C4-2B (cell line): ENCODE measurements at regions not wholly inside any gene's neighbourhood (a gene's known extent, or its start where the extent isn't known, plus 50 kb on each side); places are given as distances from the start of the nearest gene placed in this dataset.

Experiments used
- CTCF ChIP-seq: fragments of 450-650 bp; conservative IDR thresholded peaks from 2 replicates; pipeline ENCODE4 v1.5.1; 2017; ENCODE audit warnings: mild to moderate bottlenecking
- ZFX ChIP-seq: fragments of 450-650 bp; IDR thresholded peaks from 2 replicates; pipeline ENCODE4 v1.6.1; 2017

DNA sequence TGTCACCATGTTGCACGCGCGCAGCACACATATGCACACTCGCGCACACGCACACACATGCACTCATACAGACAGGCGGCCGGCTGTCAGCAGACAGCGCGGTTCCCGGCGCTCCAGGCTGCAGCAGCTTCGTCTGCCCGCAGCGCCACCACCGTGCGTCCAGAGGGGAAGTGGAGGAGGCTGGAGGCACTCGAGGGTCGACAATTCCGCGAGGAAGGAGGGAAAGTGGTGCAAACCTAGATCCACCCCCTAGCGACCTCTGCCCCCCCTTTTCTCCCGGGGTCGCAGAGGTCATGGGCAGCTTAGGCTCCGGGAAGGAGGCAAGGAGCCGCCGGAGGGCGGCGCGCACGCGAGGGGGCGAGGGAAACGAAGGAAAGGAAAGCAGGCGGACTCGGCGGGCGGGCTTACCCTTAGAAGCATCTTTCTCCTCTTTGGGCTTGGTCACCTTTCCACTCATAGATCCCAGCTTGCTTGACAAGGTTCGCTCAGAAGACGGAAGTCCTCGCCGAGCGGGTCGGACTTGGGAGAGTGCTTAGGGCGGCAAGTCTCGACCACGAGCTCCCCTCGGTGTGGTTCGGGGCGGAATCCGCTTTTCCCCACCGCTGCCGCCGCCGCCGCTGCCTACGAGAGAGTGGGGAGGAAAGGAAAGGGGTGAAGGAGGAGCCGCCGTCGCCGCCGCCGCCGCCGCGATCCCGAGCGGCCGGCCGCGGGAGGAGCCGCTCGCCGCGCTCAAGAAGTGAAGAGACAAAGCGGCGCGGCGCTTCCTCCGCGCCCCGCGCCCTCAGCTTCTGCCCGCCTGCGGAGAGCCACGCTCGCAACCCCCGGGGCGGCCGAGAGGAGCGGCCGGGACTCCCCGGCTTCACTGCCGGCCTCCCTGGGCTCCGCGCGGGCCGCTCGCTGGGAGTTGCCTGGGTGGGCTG, 326.6 kb upstream of the F9 start:
- TF ChIP-seq CTCF (0 out of 2 replicates have a peak, but pooled peaks have one; percentile 6), ZFX (no peak)
